ENCODE measurements at regions not wholly inside any gene's neighbourhood (a gene's known extent, or its start where the extent isn't known, plus 50 kb on each side); places are given as distances from the start of the nearest gene placed in this dataset.

DNA sequence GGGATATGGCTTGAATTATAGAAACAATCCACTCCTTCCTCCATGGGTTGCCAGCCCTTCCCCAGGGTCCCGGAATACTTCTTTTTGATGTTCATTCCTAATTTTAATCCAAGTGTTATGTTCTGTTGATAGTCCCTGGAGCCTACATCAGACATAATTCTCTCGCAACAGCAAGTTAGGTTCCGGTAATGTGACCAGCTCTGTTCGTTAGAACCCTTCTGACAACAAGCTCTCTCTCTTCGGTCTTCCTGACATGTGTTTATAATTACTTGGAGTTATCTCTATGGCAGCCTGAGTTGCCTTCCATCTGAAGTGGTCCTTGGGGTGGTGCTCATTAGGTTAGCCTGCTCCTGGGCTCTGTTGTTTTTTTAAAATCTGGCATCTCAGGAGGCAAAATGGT, 506.9 kb upstream of the JARID2 start:
- DNase-seq (ENCODE audit: low spot score) = no peak

DNA sequence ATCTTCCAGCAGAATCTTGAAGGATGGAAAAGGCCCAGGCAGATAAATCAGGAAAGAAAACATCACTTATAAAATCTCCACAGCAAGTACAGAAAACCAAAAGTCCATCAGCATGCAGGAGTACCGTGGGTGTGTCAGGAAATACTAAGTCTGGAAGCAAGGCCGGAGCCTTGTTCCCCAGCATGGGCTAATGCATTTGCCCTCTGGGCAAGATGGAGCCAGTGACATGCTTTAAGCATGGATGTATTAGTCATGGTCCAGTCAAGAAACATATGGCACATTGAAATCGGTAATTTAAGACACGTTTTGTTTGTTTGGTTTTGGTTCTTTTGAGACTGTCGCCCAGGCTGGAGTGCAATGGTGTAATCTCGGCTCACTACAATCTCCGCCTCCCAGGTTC, 506.0 kb upstream of the JARID2 start:
- DNase-seq (ENCODE audit: low spot score) = no peak

DNA sequence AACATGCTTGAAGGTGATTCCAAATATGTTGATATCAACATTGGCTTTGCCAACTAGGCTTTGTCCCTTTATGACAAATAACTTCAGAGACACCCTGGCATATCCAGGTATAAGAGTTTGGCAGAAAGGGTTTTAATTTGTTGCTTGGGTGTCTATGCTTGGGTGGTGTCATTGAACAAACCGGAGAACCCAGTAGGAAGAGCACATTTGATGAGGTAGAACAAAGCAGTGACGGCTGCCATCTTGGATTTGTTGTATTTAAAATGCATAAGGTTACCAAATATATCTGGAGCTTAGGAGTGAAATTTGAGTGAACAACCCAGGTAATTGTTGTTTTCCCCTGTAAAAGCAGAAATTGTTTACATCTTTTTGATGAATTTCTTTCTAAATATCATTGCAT, 503.7 kb upstream of the JARID2 start:
- no peak for DNase-seq (ENCODE audit: low spot score)

DNA sequence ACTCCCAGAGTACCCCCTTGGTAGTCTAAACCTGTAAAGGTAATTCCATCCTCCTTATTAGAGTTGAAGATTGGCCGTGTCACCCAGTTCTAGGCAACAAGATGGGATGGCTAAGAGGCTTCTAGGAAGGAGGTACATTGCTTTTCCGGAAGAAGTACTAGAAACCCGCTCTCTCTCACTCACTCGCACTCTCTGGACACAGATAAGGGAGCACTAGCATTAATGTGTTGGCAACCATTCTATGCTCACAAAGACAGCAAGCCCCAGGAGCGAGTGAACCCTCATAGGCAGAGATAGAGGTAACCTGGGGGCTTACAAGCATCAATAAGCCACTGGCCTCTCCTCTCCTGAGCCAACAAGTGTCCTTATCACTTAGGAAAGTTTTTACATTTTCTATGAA, 503.2 kb upstream of the JARID2 start:
- DNase-seq (ENCODE audit: low spot score) = no peak

DNA sequence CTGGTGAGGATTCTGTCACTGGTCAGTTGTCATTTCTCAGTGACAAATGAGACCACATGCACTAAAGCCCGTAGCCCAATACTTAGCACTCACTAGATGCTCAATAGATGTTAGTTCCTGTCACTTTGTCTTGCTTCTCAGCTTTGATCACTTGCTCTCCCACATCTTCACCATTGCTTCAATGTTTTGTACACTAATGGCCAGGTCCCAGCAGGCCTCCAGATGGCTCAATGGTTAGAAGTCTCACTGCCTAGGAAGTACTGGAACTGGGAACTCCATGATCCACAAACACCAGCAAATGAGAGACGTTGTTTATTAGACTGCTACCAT, 502.8 kb upstream of the JARID2 start:
- no peak for DNase-seq (ENCODE audit: low spot score)

DNA sequence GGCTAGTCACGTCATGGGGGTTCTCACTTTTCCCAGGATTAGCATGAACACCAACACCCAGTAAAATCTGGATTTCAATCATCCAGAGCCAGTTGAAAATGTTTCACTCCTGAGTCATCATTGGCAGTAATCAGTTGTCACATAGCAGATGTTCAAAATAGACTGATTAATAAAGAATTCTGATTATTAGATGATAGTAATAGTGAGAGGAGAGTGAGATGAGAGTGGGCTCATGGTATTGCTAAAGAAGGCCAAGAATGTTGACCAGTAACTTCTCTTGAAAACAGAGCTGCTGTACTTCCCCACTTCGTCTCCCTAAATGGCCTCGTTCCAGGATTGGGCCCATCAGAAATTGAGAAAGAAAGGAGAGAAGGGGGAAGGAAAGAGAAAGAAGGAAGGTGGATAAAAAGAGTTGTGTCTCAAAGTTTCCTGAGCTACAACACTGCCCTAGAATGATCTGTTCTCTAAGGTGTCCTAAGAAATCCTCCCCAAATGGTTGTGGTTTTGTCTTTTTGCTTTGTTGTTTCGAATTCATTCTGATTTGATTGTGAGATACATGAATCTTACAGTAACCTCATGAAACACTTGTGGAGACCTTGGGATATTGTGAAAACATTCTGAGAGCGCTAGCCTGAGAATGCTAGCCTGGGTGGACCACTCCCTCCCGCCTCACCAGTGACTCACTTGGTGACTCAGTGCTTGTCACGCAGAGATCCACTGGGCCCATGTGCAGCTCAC, 502.2 kb upstream of the JARID2 start:
- peak; percentile 95 for DNase-seq (ENCODE audit: low spot score)

DNA sequence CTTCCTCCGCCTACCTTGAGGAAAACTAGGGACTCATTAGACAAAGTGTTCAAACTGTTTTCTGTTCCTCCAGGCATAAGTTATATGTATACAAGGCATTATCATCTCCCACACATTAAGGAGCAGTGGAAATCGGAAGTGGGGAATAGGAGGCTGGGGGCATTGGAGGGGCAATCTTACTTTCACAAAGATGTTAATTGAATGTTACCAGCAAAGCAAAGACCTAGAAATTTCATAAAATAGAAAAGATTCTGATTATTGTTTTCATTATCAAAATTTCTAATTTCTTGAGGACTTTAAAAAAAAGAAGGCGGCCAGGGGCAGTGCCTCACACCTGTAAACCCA, 501.7 kb upstream of the JARID2 start:
- DNase-seq (ENCODE audit: low spot score) = no peak

DNA sequence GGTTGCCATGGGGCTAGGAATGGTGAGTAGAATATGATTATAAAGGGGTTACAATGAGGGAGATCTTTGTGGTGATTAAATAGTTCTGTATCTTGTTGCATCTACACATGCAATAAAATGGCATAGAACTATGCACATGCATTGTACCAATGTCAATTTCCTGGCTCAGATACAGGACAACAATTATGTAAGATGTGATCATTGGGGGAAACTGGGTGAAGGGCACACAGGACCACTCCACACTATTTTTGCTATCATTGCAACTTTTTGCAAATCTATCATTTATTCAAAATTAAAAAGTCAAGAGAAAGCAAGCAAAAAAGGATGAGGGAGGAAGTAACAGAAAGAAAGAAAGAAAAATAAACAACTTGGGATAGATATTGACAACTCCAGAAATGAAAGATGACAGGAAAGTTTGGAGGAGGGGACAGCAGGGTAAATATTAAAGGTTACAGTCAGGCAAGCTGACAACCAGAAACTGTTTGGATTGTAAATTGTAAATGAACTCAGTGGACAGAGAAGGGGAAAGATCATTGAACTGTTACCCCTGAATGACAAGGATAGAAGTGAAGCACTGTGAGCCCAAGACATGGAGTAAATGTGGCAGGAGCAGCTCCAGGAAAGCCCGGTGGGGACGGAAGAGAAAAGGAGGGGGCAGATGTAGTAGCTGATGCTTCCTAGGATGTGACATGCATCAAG, 499.6 kb upstream of the JARID2 start:
- no peak for DNase-seq (ENCODE audit: low spot score)

DNA sequence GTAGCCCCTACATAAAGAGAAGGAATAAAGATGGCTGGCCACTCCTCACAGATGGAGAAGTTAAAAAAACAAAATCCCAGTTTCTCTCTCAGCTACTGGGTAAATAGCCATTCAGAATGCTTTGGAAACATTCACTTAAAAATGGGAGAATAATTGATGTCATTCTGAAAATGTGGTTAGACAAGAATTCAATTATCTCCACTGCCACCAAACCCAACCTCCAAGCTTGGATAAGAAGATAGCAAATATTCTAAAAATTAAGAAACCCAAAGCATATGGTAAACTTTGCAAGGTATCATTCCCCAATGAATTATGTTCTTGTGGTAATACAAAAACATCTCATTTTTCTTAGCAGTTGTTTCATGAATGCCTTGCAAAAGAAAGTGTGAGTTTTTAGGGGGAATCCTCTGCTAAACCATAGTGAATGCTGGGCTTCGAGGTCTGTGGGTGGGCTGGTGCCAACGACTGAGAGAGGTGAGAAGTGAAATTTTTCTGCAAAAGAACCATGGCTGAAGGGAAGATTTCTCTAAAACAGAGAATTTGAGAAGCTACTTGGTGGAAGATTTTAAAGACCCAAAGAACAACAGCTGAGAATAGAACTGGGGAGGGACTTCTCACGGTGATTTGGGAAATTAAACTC, 497.9 kb upstream of the JARID2 start:
- peak; percentile 56 for DNase-seq (ENCODE audit: low spot score)

DNA sequence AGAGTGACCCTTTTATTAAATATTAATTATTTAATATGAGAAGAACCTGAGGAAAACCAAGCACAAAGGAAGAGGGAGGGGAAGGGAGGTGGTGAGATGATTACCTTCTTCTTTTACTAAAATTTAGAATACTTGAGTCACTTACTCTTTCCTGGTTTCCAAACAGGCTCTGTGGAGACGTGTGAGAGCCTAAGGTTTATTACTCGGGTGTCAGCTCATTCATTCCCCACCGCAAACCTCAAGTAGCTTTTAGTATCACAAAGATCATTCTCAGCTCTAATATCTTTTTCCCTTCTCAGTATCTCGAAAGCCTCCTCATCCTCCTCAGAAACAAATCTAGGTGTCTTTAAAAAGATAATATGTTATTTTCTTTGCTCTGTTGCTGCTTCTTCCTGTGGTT, 497.2 kb upstream of the JARID2 start:
- DNase-seq (ENCODE audit: low spot score) = peak; percentile 88

DNA sequence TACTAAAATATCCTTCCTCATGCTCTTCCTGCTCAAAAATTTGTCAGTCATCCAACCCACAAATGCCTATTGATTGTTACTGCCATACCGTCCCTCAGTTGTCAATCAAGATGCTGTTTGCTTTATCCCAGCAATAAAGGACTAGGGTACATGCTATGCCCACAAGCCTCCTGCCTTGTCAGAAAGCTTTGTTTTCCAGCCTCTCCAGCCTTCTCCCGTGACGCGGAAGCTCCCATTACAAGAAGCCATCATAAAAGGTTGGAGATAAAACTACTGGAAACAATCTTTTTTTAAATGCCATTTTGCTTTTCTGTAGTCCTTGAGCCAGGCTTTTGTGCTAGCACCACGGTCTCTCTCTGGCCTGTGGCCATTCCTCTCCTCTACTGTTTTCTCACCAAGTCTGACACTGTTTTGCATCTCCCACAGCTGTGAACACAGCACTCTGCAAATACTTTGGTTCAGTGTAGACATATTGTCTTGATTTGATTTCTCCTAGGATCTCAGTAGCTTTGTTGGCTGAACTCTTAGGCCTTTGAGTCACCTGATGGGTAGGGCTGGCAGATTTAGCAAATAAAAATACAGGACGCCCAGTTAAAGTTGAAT, 495.7 kb upstream of the JARID2 start:
- DNase-seq (ENCODE audit: low spot score) = no peak

DNA sequence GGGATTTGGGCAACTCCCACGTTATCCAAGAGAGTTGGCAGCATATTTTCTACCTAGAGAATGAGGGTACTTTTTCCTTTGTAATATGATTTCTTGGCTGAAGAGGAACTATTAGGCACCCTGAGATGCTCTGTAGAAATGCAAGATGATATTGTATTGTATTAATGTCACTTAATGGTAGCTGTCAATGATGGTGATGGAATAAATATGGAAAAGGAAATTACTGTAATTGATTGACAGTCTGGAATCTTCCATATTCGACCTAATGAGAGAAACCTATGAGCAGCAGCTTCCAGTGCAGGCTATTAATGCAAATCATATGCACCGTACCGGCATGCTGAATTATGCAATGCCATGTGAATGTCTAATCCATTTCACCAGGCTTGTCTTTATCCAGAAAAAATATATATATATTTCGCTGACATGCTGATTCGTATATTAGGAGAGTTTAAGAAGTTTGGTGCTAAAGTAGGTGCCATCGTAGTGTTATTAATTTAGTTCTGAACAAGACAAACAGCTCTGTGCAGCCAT, 494.2 kb upstream of the JARID2 start:
- DNase-seq (ENCODE audit: low spot score) = no peak

DNA sequence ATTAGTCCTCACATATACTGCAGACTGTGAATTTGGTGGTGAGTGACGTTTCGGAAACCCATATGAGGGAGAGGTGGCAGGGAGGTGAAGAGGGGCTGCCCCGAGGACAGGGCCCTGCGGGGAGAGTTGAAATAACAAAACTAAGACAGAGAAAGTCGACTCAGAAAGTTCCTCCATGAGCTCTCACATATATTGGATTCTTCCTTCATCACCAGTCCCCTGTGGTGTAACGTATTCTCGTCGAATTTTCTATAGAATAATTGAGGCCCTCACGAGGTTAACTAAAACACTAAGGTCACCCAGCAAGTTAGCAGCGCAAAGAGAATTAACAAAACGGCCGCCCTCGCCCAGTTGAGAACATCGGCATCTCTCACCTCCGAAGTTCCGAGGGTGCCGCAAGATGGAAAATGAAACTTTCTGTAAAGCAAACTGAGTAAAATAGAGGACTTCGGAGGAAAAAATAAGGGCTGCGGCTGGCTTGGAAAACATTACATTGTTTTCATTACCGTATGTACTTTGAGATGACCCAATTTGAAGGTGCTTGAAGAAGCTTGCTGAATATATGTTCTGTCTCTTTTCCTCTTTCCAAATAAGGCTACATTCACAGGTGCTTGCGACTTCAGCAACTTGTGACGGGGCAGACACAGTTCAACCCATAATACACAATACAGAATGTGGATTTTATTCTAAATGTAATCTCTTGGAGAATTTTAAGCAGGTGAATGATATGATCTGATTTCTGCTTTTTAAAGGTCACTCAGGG, 490.9 kb upstream of the JARID2 start:
- peak; percentile 90 for DNase-seq (ENCODE audit: low spot score)

DNA sequence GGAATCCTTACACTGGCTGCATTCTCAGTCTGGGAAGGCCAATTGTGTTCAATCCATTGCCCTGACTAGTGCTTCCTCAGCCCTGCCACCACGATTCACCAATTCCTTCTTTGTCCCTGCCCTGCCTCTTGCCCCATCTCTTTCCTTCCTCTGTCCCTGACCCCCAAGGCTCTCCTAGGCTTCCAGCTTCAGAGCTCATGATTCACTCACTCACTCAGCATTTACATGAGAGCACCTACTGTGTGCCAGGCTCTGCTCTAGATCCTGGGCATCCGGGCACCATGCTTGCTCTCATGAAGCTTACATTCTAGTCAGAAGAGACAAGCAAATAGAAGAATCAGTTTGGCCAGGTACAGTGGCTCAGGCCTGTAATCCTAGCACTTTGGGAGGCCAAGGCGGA, 489.5 kb upstream of the JARID2 start:
- no peak for DNase-seq (ENCODE audit: low spot score)

DNA sequence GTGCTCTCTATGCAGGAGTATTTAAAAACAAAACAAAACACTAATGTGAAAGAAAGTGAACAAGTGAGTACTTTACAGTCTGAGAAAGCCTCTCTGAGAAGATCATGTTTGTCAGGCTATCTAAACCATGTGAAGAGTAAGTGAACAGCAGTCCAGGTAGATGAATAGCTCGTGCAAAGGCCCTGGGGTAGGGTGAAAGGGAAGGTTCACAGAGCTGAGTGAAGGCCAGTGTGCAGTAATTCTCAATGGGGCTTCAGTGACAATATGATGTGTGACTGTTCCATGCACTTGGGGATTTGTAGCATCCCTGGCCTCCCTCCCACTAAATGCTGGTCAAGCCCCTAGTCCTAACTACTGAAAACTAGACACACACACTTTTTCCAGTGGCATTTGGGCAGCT, 488.9 kb upstream of the JARID2 start:
- DNase-seq (ENCODE audit: low spot score) = no peak

DNA sequence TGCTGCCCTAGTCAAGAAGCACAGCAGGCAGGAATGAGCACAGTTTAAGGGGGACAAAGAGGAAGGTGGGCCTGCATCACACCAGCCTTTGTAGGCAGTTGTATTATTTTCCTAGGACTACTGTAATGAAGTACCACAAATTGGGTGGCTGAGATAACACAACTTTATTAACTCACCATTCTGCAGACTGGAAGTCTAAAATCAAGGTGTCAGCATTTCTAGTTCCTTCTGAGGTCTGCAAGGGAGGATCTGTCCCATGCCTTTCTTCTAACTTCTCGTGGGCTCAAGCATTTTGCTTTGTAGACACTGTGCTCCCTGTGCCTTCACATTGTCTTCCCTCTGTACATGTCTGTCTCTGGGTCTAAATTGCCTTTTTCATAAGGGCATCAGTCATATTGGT, 488.5 kb upstream of the JARID2 start:
- DNase-seq (ENCODE audit: low spot score) = no peak

DNA sequence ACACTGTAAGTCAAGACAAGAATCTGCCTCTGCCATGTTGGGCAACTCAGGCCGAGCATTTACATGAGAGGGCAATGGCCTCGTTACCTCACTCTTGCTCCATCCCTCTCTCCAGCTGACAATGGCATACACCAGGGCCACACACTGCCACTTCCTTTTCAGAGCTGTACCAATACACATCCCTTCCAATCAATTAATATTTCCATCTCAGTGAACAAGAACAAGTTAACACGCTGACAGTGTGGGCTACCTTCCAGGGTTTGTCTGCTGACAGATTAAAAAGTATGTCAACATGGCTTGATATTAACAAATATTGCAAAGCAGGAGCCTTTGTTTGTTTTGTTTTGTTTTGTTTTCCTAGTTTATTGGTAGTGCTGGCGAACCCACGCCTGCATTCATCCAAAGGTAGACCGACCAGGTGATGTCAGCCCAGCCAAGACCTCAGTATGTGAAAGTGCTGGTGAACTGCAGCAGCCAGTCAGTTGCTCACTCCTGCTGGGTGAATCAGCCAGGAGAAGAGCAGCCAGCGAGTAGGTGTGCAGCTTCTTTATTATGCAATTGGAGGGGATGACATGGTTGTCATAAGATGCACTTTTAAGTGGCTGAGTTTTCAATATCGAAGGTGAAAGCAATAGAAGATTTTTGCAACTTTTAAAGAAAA, 487.3 kb upstream of the JARID2 start:
- DNase-seq (ENCODE audit: low spot score) = no peak

DNA sequence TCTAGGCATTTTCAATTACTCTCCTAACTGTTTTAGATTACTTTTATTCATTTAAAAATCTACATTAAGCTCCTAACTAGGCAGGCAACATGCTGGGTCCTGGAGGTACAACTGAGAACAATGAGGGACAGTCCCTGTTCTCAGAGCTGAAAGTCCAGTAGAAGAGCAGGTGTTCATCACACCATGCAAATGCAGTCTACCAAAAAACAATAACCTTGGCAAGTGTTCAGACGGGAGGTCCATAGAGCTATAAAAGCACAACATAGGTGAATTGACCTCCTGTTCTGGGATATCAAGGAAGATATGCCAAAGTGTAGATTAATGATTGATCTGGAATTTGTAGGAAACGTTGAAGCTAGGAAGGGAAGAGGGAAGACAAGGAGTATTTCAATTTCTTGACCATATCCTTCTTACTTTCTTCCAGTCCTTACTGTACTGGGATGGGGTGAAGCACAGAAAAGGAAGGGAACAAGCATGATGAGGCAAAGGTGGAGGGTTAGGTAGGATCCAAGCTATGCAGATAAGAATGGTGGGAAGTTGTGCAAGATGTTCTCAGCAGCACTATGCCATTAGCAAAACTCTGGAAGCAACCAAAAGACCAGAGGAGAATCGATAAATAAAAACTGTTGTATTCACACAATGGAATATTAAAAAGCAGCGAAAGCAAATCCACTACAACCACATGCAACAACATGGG, 485.7 kb upstream of the JARID2 start:
- no peak for DNase-seq (ENCODE audit: low spot score)

DNA sequence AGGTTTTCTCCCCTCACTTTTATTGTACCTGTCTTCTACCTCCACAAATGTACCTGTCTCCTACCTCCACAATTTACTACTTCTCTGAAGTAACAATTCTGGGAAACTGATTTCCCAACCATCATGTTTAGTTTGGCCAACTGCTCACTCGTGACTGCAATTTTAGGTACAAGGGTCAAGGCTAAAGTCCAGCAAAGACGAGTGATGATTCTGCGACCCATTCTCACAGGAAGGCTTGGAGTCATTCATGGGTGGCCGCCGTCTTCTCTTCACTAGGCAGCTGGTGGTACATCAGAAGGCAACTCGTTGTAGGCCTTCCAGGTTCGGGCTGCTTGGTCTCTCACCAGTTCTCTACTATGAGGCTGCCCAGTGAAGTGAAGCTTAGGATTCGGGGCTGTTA, 483.8 kb upstream of the JARID2 start:
- DNase-seq (ENCODE audit: low spot score) = no peak

DNA sequence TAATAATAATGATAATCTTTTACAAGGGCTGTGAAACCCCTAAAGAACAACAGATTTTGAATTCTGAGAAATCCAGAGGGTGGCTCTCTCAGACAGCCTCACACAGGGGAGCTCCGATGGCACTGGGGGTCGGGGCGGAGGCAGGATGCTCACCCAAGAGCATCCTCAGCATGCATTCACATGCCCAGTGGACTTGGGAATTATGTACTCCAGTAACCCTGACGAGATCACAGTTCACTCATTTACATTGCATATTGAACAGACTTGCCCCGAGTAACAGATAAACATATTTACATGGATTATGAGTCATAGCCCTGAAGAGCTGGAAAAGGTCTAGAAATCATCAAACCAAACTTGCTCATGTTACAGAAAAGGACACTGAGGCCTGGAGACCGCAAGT, 482.7 kb upstream of the JARID2 start:
- DNase-seq (ENCODE audit: low spot score) = no peak

DNA sequence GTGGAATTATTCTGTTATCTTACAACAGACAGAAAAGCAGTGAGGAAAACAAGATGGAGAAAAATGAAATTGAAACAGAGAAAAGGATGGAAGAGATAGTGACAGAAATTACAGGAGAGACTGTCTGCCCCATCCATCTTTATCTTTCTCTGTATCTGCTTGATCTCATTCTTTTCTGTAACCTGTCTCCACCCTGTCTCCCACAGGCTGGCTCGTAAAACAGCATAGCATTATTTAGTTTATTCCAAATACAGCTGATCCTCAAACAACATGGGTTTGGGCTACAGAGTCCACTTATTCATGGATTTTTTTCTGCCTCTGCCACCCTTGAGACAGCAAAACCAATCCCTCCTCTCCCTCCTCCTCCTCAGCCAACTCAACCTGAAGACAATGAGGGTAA, 482.3 kb upstream of the JARID2 start:
- DNase-seq (ENCODE audit: low spot score) = no peak

Measured in activated CD4-positive, alpha-beta T cell treated with anti-CD3 and anti-CD28 coated beads, Interleukin-2, Interleukin-4, amounts not matched to agents 100 ng/mL and 50 ng/mL, durations not matched to agents 16 hours and 8 hours (primary cell).